GM12878 (cell line): ENCODE measurements at regions not wholly inside any gene's neighbourhood (a gene's known extent, or its start where the extent isn't known, plus 50 kb on each side); places are given as distances from the start of the nearest gene placed in this dataset.

ENCODE experiments used
- ATAC-seq: fragments of 200-7000 bp; cut with Tn5 transposase; 3 replicates; pipeline ENCODE4 v1.9.1; 2020; ENCODE audit warnings: mild to moderate bottlenecking, moderate library complexity
- BruUV-seq: library from RNA; stranded (reverse); fragments of 400-500 nt; replicated peaks from 2 replicates; lab custom pipeline; 2021; lab: Mats Ljungman, UMichigan
- CTCF ChIA-PET: fragments of 300-600 bp; sonication (Branson Sonifier 250); formaldehyde crosslinking; extraction: SDS; loops from one replicate; lab custom pipeline; 2021; ENCODE audit warnings: inconsistent platforms; lab: Yijun Ruan, JAX
- POLR2A ChIA-PET: fragments of 350-600 bp; formaldehyde crosslinking; extraction: SDS; loops from one replicate; lab custom pipeline; 2021; ENCODE audit warnings: inconsistent platforms; lab: Charles Lee
- RAD21 ChIA-PET: fragments of 300-600 bp; sonication (Branson Sonifier 250); formaldehyde crosslinking; loops from one replicate; lab custom pipeline; 2023; ENCODE audit warnings: antibody characterized with exemption; ENCODE audit not compliant: unreplicated experiment; lab: Charles Lee
- SMC1A ChIA-PET: fragments of 300-600 bp; sonication (Branson Sonifier 250); formaldehyde crosslinking; loops from one replicate; lab custom pipeline; 2023; ENCODE audit not compliant: unreplicated experiment, uncharacterized antibody; lab: Charles Lee
- DNase-seq: peaks from one replicate; pipeline ENCODE4 v3.0.0-alpha.2; 2011; ENCODE audit warnings: low read depth, low spot score
- FAIRE-seq: peaks from 3 replicates; lab custom pipeline; 2011; peaks lifted over from hg19 to GRCh38; lab: Jason Lieb, UNC
- H2AFZ ChIP-seq: 2 replicates; pipeline ENCODE4 v1.6.0; 2011; ENCODE audit warnings: low read depth, low read length, control low read depth; ENCODE audit not compliant: control insufficient read depth
- H3K27ac ChIP-seq: 2 replicates; pipeline ENCODE4 v1.5.1; 2011; ENCODE audit warnings: control low read depth; ENCODE audit not compliant: control insufficient read depth, insufficient read depth
- H3K27me3 ChIP-seq, 2 experiments: replicated peaks in 1 of 2; 2 replicates each; pipeline versions ENCODE4 v1.6.0 to v1.6.1; 2011; ENCODE audit warnings: low read length in 1 of 2; ENCODE audit not compliant: control insufficient read depth in 2 of 2, insufficient read depth in 2 of 2
- H3K36me3 ChIP-seq, 2 experiments: 2 replicates each; pipeline ENCODE4 v1.5.1; 2011; ENCODE audit warnings: low read length in 1 of 2; ENCODE audit not compliant: control insufficient read depth in 2 of 2, insufficient read depth in 2 of 2
- H3K4me1 ChIP-seq: 2 replicates; pipeline ENCODE4 v1.6.1; 2011; ENCODE audit warnings: mild to moderate bottlenecking, low read length, moderate library complexity, mixed read lengths; ENCODE audit not compliant: control insufficient read depth, insufficient read depth
- H3K4me2 ChIP-seq: 2 replicates; pipeline ENCODE4 v1.6.0; 2011; ENCODE audit warnings: control low read depth; ENCODE audit not compliant: control insufficient read depth, insufficient read depth
- H3K4me3 ChIP-seq: fragments of 200-600 bp; sonication (generic); 2 replicates; pipeline ENCODE4 v1.5.1; 2016
- H3K79me2 ChIP-seq: 2 replicates; pipeline ENCODE4 v1.6.0; 2011; ENCODE audit warnings: low read length; ENCODE audit not compliant: control insufficient read depth, insufficient read depth
- H3K9ac ChIP-seq: 2 replicates; pipeline ENCODE4 v1.8.0; 2011; ENCODE audit warnings: low read length, control low read depth, mixed read lengths; ENCODE audit not compliant: control insufficient read depth, insufficient read depth
- H3K9me3 ChIP-seq: replicated peaks from 3 replicates; pipeline ENCODE4 v1.5.1; 2011; ENCODE audit warnings: mild to moderate bottlenecking, low read length; ENCODE audit not compliant: control insufficient read depth, insufficient read depth
- H4K20me1 ChIP-seq: 2 replicates; pipeline ENCODE4 v1.6.0; 2011; ENCODE audit not compliant: control insufficient read depth, insufficient read depth
- ASH2L ChIP-seq: fragments of 300-600, 200-600 bp; sonication (generic); IDR thresholded peaks from 2 replicates; pipeline ENCODE4 v1.6.1; 2017; ENCODE audit warnings: low read depth, mild to moderate bottlenecking, borderline replicate concordance
- BCL3 ChIP-seq: IDR thresholded peaks from 2 replicates; pipeline ENCODE4 v1.6.1; 2011; ENCODE audit warnings: borderline replicate concordance, low read depth, mild to moderate bottlenecking, moderate library complexity, low read length; ENCODE audit not compliant: insufficient read depth, poor library complexity, severe bottlenecking
- CREB1 ChIP-seq: IDR thresholded peaks from 2 replicates; pipeline ENCODE4 v1.6.1; 2012; ENCODE audit warnings: low read depth, mild to moderate bottlenecking, inconsistent platforms
- MYC ChIP-seq: IDR thresholded peaks from 2 replicates; pipeline ENCODE4 v1.6.1; 2011; ENCODE audit warnings: mild to moderate bottlenecking, low read length, moderate library complexity, inconsistent platforms; ENCODE audit not compliant: insufficient read depth, insufficient replicate concordance, insufficient read length, severe bottlenecking
- REST ChIP-seq: IDR thresholded peaks from 2 replicates; pipeline ENCODE4 v1.6.1; 2012; ENCODE audit warnings: mild to moderate bottlenecking, low read depth, low read length
- SKIL ChIP-seq: fragments of 450-650 bp; IDR thresholded peaks from 2 replicates; pipeline ENCODE4 v1.6.1; 2017; ENCODE audit warnings: mild to moderate bottlenecking, low read depth, inconsistent platforms; ENCODE audit not compliant: poor library complexity, severe bottlenecking
- USF1 ChIP-seq: IDR thresholded peaks from 2 replicates; pipeline ENCODE4 v1.6.1; 2011; ENCODE audit warnings: borderline replicate concordance, low read depth, mild to moderate bottlenecking, moderate library complexity, mixed read lengths, low read length; ENCODE audit not compliant: insufficient read depth; ENCODE audit errors: extremely low read length
- ZBTB33 ChIP-seq: fragments of 450-650 bp; IDR thresholded peaks from 2 replicates; pipeline ENCODE4 v1.6.1; 2017; ENCODE audit warnings: mild to moderate bottlenecking
- WGBS: methylation state at CpG from one replicate; pipeline ENCODE4 v1.1.6; 2016; ENCODE audit warnings: low lambda C conversion rate; ENCODE audit not compliant: insufficient replicate concordance, insufficient coverage; ENCODE audit errors: missing lambda C conversion rate; 5-methylcytosine and 5-hydroxymethylcytosine counted together
- in situ Hi-C: fragments of 300-500 bp; cut with MboI; formaldehyde crosslinking; loops from 9 replicates; pipeline ENCODE4 v1.14.3; 2018; ENCODE audit warnings: mixed read lengths
- intact Hi-C: fragments of 100-400 bp; cut with micrococcal nuclease; formaldehyde crosslinking; loops from one replicate; pipeline ENCODE4 v1.14.2; 2022; ENCODE audit not compliant: unreplicated experiment

GRCh38 chr16:65746941-65747340 is 619.5 kb upstream of the CDH5 start:
- WGBS = 21% methylated on average over 4 of the region's 4 CpGs
- Histone ChIP-seq H2AFZ (no peak overlapping the region), H3K9ac (no peak overlapping the region), H4K20me1 (no peaks in the 10 kb centered on the region), H3K27me3 (no peaks in the 10 kb centered on the region), H3K4me2 (no peak overlapping the region), H3K27ac (no peak overlapping the region), H3K9me3 (no peaks in the 10 kb centered on the region), H3K79me2 (no peaks in the 10 kb centered on the region), H3K4me1 (no peaks in the 10 kb centered on the region), H3K4me3 (no peak overlapping the region), H3K36me3 (no peaks in the 10 kb centered on the region)
- ChIA-PET SMC1A (no interaction called here), RAD21 (no interaction called here), CTCF (no interaction called here), POLR2A (no interaction called here)
- no peak for DNase-seq
- no peak for TF ChIP-seq ZBTB33
- no peak for TF ChIP-seq CREB1
- TF ChIP-seq USF1 = no peak
- TF ChIP-seq SKIL = no peak
- no peak for TF ChIP-seq MYC
- no peak for TF ChIP-seq ASH2L
- TF ChIP-seq REST = no peak
- no peak for TF ChIP-seq BCL3
- FAIRE-seq = no peak
- no TSS peak for BruUV-seq
- no peak for ATAC-seq
- intact Hi-C loops (no loop called here), in situ Hi-C loops (no loop called here)
